ENCODE measurements at regions not wholly inside any gene's neighbourhood (a gene's known extent, or its start where the extent isn't known, plus 50 kb on each side); places are given as distances from the start of the nearest gene placed in this dataset.

GRCh38 chr14:84750763-84751554 is 779.0 kb upstream of the FLRT2 start:
- TF ChIP-seq POLR2A (IDR thresholded peaks at IDR 0.05) (no peak), CTCF (IDR thresholded peaks at IDR 0.05) (no peak), POLR2AphosphoS5 (IDR thresholded peaks at IDR 0.05) (no peak)

Data from transverse colon (tissue), 4 donors.